ENCODE measurements at regions not wholly inside any gene's neighbourhood (a gene's known extent, or its start where the extent isn't known, plus 50 kb on each side); places are given as distances from the start of the nearest gene placed in this dataset.

GRCh38 chr19:30280018-30280417, 92.2 kb upstream of the ZNF536 start:
- H3K9me3 ChIP-seq (ENCODE audit: low read depth, low read length, poor library complexity, severe bottlenecking): no peaks in the 10 kb centered on the region
- no peaks in the 10 kb centered on the region for H3K4me1 ChIP-seq (ENCODE audit: insufficient read depth, low read length, poor library complexity, severe bottlenecking)
- DNase-seq (ENCODE audit: low spot score): no peak
- no peaks in the 10 kb centered on the region for H3K36me3 ChIP-seq (ENCODE audit: insufficient read depth, low read length, poor library complexity, severe bottlenecking)
- intact Hi-C loops (cut with micrococcal nuclease; ENCODE audit: unreplicated experiment): no loop called here
- no peaks in the 10 kb centered on the region for H3K27me3 ChIP-seq (replicated peaks; ENCODE audit: insufficient read depth, low read depth, low read length, poor library complexity)
- H3K4me3 ChIP-seq (ENCODE audit: low read depth, low read length, poor library complexity, severe bottlenecking): no peak overlapping the region
- CTCF ChIA-PET: no interaction called here
- POLR2A ChIA-PET (ENCODE audit: low non-redundant PET): no interaction called here
- no TSS peak for BruUV-seq (replicated peaks)
- no peak overlapping the region for H3K27ac ChIP-seq (ENCODE audit: low read depth, low read length, poor library complexity, severe bottlenecking)
- TF ChIP-seq CTCF (conservative IDR thresholded peaks at IDR 0.05; ENCODE audit: low read depth, low read length) (no peak), EZH2 (IDR thresholded peaks at IDR 0.05; ENCODE audit: borderline replicate concordance, low read depth, low read length, poor library complexity, severe bottlenecking) (no peak)

GRCh38 chr19:30281906-30282305, 90.3 kb upstream of the ZNF536 start:
- BruUV-seq (replicated peaks): no TSS peak
- no peak overlapping the region for H3K4me3 ChIP-seq (ENCODE audit: low read depth, low read length, poor library complexity, severe bottlenecking)
- no peak for DNase-seq (ENCODE audit: low spot score)
- H3K36me3 ChIP-seq (ENCODE audit: insufficient read depth, low read length, poor library complexity, severe bottlenecking): no peaks in the 10 kb centered on the region
- H3K4me1 ChIP-seq (ENCODE audit: insufficient read depth, low read length, poor library complexity, severe bottlenecking): no peaks in the 10 kb centered on the region
- H3K27ac ChIP-seq (ENCODE audit: low read depth, low read length, poor library complexity, severe bottlenecking): no peak overlapping the region
- ChIA-PET POLR2A (ENCODE audit: low non-redundant PET) (no interaction called here), CTCF (no interaction called here)
- H3K27me3 ChIP-seq (replicated peaks; ENCODE audit: insufficient read depth, low read depth, low read length, poor library complexity): no peaks in the 10 kb centered on the region
- no peaks in the 10 kb centered on the region for H3K9me3 ChIP-seq (ENCODE audit: low read depth, low read length, poor library complexity, severe bottlenecking)
- TF ChIP-seq CTCF (conservative IDR thresholded peaks at IDR 0.05; ENCODE audit: low read depth, low read length) (no peak), EZH2 (IDR thresholded peaks at IDR 0.05; ENCODE audit: borderline replicate concordance, low read depth, low read length, poor library complexity, severe bottlenecking) (no peak)
- intact Hi-C loops (cut with micrococcal nuclease; ENCODE audit: unreplicated experiment): no loop called here

DNA sequence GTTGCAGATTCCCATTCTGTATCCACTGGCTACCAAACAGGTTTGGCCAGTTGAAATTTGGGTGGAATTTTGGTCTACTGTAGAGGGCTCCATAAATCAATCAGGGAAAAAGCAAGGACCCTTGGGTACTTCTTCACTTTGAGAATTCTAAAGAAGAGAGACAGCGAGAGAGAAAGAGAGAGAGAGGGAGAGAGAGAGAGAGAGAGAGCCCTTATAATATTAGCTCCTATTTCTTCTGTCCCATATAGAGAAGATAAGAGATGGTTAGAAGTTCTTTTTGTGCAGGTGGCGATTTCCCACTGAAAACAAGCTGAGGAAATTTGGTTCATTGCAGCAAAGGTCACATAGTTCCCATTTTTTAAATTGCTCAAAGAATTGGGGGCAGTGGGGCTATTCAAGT, 88.6 kb upstream of the ZNF536 start:
- H3K36me3 ChIP-seq (ENCODE audit: insufficient read depth, low read length, poor library complexity, severe bottlenecking): no peaks in the 10 kb centered on the region
- no TSS peak for BruUV-seq (replicated peaks)
- DNase-seq (ENCODE audit: low spot score): no peak
- intact Hi-C loops (cut with micrococcal nuclease; ENCODE audit: unreplicated experiment): no loop called here
- ChIA-PET POLR2A (ENCODE audit: low non-redundant PET) (no interaction called here), CTCF (no interaction called here)
- no peaks in the 10 kb centered on the region for H3K27me3 ChIP-seq (replicated peaks; ENCODE audit: insufficient read depth, low read depth, low read length, poor library complexity)
- H3K27ac ChIP-seq (ENCODE audit: low read depth, low read length, poor library complexity, severe bottlenecking): no peak overlapping the region
- H3K4me1 ChIP-seq (ENCODE audit: insufficient read depth, low read length, poor library complexity, severe bottlenecking): no peaks in the 10 kb centered on the region
- H3K9me3 ChIP-seq (ENCODE audit: low read depth, low read length, poor library complexity, severe bottlenecking): no peaks in the 10 kb centered on the region
- no peak overlapping the region for H3K4me3 ChIP-seq (ENCODE audit: low read depth, low read length, poor library complexity, severe bottlenecking)
- TF ChIP-seq EZH2 (IDR thresholded peaks at IDR 0.05; ENCODE audit: borderline replicate concordance, low read depth, low read length, poor library complexity, severe bottlenecking) (no peak), CTCF (conservative IDR thresholded peaks at IDR 0.05; ENCODE audit: low read depth, low read length) (no peak)
